ENCODE measurements at regions not wholly inside any gene's neighbourhood (a gene's known extent, or its start where the extent isn't known, plus 50 kb on each side); places are given as distances from the start of the nearest gene placed in this dataset.

DNA sequence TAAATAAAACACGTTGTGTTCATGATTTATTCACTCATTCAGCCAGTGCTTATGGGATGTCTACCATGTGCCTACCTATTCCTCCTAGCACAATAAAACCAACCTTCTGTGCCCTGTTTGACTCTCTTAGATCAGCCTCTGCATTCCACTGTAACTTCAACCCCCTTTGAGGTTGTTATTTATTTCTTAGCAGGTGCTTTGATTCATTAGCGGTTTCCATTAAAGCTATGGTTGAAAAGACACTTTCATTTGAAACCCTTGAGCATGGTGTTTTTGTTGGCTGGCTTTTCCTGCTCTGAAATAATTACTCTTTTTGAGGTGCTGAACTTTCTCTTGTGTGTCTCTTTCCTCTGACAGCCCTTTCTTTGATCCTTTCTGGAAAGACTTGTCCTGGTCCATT, 570.6 kb upstream of the LARGE1 start:
- TF ChIP-seq EZH2 (IDR thresholded peaks at IDR 0.05; ENCODE audit: insufficient read depth, poor library complexity, severe bottlenecking) (no peak), EZH2phosphoT487 (IDR thresholded peaks at IDR 0.05; ENCODE audit: insufficient read depth, low read depth) (no peak)

Measured in GM23248 (cell line).